NCI-H2196 (cell line): ENCODE measurements at regions not wholly inside any gene's neighbourhood (a gene's known extent, or its start where the extent isn't known, plus 50 kb on each side); places are given as distances from the start of the nearest gene placed in this dataset.

ENCODE experiments used
- DNase-seq: peaks from one replicate; lab custom pipeline; 2025; ENCODE audit not compliant: unreplicated experiment; lab: John Stamatoyannopoulos, UW

DNA sequence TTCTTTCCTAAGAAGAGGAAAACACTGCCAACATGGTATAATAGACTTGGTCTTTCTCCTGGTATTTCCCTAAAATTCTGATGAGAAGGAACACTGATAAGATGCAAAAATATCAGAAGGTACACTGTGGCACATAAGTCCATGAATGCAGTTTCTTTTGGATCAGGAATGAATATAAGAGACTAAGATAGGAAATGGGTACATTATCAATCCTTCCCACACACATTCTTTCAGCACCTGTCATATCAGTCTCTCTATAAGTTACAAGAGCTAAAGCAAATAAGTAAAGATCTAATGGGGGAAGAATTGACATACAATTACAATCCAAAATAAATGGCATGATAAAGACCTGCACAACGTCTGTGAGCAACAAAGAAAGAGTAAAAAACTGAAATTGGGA is 1101.0 kb downstream of the ROBO2 start:
- DNase-seq, result no peak

DNA sequence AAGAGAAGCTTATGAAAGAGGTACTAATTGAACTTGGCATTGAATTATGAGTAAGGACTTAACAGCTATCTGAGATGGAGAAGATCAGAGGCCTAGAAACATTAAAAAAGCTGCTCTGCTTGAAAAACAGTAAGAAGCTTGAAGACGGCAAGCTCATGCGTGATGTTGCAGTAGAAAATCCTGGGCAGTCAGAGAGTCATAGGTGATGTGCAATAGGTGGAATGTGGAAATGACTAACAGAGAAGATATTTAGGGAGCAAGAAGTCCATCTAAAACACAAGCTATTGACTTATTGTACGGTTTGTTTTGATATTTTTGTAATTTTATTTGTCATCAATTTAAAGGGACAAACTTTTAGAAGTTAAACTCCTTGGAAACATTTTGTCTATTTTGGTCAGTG is 1101.4 kb downstream of the ROBO2 start:
- DNase-seq, result no peak

DNA sequence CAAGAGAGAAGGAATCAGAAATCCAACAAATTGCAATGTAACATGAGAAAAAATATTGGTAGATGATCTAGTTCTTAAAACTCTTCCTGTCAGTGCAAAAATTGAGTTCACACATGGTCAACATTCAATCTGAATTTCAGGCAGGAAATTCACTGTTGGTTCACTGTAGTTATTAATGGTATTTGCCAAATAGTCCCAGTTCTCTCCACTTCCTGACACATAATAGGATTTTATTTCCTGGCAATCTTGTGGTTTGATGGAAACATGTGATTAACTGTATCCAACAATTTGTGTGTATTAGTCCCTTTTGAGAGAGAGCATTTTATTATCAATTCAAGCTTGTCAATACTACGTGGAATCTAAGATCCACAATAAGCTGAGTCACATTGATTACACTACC is 1103.1 kb downstream of the ROBO2 start:
- no peak for DNase-seq

DNA sequence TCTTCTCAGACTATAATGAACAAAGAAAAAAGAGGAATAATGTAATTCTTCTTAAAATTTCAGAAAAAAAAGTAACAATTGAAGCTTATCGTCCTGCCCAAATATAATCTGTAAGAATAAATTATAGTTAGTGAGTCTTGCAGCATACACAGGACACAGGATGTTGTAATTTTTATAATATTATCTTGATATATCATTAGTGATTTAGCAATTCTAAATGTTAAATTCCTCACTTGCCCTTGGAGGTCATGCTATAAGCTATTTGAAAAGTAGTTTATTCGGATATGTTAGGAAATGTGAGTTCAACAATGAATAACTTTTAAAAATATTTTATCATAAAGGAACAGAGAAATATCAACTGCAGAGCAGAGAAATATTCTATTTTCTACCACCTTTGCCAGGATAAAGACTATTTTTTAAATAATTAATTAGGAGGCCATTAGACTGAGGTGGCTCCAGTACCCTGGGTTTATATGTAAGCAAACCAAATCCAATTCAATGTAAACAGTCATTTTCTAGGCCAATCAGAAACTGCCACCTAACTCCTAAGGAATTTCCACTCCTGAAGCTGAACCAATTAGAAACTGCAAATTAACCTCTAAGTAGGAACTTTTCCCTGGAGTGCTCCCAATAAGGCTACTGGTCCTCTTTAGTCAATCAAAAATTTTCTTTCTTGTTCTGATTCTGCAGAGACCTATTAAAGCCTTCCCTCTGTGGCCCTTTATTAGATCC is 1109.3 kb downstream of the ROBO2 start:
- DNase-seq, result no peak

GRCh38 chr3:78153973-78154372 is 1114.1 kb downstream of the ROBO2 start:
- DNase-seq, result no peak

DNA sequence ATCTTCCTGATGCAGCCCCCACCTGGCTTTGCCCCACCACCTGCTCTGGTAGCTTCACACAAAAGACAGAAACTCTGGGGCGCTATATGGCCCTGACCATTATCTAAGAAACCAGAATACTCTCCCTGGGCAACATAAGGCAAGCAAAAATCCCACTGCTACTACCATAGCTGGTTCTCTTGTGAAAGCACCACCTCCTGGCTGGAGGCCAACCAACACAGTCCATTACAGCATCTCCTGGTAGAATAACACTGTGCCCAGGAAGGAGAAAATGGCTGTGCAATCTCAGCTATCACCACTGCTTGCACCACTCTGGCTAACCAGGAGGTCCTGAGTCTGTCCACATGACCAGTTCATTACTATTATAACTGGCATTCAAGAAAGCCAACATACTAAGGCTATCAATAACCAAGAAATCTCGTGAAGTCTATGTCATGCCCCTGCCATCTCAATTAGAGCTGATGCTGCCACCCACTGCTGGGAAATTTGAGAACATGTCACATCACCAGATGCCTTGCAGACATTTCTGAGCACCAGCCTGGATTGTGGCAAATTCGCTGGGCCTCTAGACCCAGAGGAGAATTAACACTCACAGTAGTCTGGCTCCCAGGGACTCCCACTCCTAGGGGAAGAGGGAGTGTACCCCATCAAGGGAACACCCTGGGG is 1114.8 kb downstream of the ROBO2 start:
- DNase-seq, result no peak

DNA sequence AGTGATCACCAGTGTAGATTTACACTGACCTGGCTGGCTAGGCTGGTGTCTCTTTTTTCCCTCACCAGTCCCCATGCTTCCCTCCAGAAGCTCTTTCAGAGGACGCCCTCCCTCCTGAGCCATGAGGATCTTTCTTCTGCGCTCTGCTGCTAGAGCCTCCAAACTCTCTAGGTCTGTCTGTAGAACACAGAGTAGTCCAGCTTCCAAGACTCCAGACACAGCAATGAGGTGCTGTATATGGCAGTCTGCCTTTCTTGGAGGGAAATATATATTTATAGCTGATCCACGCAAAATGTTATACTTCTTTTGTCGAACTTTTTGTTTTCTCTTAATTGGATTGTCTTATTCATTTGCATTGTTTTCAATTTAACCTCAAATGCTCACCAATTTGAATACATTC is 1121.8 kb downstream of the ROBO2 start:
- DNase-seq, result no peak

DNA sequence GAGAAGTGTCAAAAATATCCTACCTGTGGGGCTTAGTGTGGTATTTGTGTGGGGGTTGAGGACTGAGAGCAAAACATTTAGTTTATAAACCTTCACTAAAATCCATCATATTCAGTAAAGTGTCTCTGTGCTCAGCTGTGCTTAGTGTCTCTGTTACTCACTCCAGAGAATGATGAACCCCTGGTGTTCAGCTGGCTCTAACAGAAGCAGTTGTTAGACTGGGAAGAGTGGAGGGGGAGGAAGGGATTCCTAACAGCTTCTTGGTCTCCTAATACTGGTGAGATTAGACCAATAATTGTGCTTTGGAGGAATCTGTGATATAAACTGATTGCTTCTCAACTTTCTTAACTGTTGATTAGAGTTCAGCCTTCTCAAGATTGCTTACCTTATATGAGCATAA is 1123.5 kb downstream of the ROBO2 start:
- no peak for DNase-seq

GRCh38 chr3:78165876-78166275 is 1126.0 kb downstream of the ROBO2 start:
- no peak for DNase-seq

- no peak for DNase-seq
Observed at GRCh38 chr3:78174821-78175220, 1134.9 kb downstream of the ROBO2 start.

GRCh38 chr3:78176869-78177268 is 1137.0 kb downstream of the ROBO2 start:
- DNase-seq, result no peak

- DNase-seq, result no peak
Observed at GRCh38 chr3:78177780-78178179, 1137.9 kb downstream of the ROBO2 start.

- DNase-seq, result no peak
Observed at GRCh38 chr3:78178209-78178608, 1138.3 kb downstream of the ROBO2 start.

DNA sequence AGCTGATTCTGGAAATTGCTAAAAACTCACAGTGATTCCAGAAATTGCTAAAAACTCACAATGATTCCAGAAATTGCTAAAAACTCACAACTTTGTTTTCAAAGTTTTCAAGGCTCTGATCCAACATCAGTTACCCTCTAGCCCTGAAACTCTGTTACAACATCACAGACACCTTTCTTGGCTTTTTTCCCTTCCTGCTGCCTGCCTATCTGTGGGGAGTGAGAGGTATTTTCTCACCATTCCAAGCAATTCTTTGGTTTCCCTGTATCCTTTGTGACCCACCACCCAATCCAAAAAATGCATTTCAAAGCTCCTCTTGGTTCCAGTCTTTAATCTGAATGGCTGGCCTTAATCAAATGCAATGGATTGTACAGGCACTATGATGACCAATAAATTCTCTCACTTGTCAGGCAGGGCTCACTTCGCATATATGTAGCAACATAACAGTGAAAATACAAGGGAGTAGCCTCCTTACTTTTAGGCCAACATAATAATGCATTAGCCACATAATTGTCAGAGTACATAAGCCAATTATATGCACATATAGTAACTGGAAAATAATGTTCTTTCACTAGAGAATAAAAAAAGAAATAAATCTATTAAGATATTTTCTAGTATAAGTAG is 1139.0 kb downstream of the ROBO2 start:
- DNase-seq, result no peak

DNA sequence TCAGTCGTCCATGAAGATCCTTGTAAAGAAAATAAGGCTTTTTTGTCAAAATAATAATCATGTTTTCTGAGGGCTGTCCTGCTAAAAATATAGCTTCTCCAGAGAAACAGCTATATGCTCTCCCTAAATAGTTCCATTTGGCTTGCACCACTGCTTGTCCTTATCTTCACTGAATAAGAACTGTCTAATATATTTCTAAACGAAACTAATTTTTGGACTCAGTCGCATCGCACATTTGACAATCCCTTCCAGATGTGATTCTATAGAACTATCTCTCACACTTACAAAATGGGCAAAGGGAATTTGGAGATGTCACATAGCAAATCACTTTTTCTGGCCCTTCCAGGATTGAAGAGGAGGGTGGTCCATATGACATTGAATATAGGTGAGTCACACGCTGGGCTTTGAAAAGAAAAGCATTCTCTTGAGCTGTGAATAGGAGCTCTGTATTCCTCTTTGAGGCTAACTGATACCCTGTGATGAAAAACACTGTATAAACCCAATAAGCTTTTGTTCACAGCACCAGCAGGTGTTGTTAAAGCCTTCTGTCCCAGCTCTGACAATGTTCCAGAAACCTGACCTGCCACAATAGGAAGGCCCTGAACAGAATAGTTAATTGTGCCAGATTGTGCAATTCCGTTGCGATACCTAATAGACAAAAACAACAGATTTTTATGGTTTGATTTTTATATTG is 1144.2 kb downstream of the ROBO2 start:
- DNase-seq, result peak; percentile 0

DNA sequence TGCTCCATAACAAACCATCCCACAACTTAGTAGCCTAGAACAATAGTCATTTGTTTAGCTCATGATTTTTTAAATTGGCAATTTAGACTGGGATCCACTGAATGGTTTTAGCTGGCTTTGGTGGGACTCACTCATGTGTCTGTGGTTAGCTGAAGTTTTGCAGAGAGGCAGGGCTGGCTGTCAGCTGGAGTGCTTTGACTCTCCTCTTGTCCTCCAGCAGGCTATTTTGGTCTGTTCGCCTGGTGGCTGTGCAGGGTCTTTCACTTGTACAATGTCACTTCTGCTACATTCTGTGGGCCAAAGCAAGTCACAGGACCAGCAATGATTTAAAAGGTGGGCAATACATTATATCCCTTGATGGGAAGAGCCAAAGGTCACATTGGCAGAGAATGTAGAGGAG is 1146.5 kb downstream of the ROBO2 start:
- no peak for DNase-seq

GRCh38 chr3:78201091-78201490 is 1161.2 kb downstream of the ROBO2 start:
- DNase-seq, result no peak

DNA sequence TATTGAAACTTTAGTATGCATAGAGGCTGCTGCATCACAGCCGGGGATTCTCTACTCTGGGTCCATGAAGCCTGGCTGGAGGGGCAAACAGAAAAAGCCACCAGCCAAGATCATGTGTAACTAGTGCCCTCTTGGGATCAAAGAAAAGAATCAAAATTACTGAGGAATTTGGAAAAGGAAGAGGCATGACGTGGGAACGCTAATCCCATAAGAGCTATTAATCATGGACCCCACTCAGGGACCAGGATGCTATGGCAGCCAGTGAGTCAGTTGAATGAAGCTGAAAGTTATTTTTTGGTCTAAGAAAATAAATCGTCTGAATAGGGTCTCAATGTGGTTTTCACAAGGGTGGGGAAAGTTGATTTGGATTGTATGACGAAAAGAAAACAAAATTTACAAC is 1165.1 kb downstream of the ROBO2 start:
- no peak for DNase-seq

- no peak for DNase-seq
Observed at GRCh38 chr3:78221300-78221699, 1181.4 kb downstream of the ROBO2 start.

GRCh38 chr3:78221796-78222195 is 1181.9 kb downstream of the ROBO2 start:
- DNase-seq, result no peak

- no peak for DNase-seq
Observed at GRCh38 chr3:78235841-78236240, 1195.9 kb downstream of the ROBO2 start.

- no peak for DNase-seq
Observed at GRCh38 chr3:78238811-78239210, 1198.9 kb downstream of the ROBO2 start.
